ENCODE measurements at regions not wholly inside any gene's neighbourhood (a gene's known extent, or its start where the extent isn't known, plus 50 kb on each side); places are given as distances from the start of the nearest gene placed in this dataset.

DNA sequence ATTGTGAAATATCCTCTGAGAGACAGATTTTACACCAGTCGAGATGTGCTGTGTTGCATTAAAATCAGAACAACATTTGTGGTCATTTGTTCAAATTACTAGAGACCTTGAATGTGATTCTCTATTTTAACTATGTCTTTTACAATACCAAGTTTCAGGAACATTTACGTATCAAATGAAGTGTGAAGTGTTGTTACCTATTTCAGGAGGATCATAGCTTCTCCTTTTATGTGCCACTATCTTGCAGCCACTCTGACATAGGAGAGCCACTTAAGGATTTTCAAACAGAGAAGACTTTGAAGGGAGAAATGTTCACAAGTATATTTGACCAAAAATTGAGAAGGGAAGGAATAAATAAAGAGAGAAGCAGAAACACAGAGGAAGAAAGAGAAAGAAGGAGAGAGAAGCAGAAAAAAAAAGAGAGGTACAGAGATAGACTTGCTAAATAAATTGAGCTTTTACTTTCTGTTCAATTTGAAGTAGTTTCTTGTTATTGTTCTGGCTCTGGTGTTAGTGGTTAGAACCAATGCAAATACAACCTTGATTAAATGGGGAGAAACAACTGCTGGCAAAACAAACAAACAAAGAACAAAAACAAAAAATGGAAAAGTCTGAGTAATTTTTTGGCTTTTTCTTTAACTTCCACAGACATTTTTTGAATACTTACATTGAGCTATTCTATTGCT, 1206.8 kb downstream of the CDY2B start (continued):
- TF ChIP-seq RAD21 (IDR thresholded peaks at IDR 0.05 in 1 of 2, conservative IDR thresholded peaks at IDR 0.05 in 1 of 2; ENCODE audit: low read depth in 2 of 2, low read length in 2 of 2), result no peak
